Esophagus squamous epithelium (tissue), 4 donors: ENCODE measurements at regions not wholly inside any gene's neighbourhood (a gene's known extent, or its start where the extent isn't known, plus 50 kb on each side); places are given as distances from the start of the nearest gene placed in this dataset.

Experiments used
- CTCF ChIP-seq, 6 experiments: fragments of 450-650 bp in 4 of 6; fragments of 200-600 bp in 2 of 6; sonication (generic) in 2 of 6; IDR thresholded peaks; one replicate each; pipeline ENCODE4 v1.5.1; 2016 to 2019; ENCODE audit warnings: antibody characterized with exemption in 6 of 6, mild to moderate bottlenecking in 4 of 6, moderate library complexity in 4 of 6
- POLR2A ChIP-seq, 4 donors: fragments of 450-650 bp; IDR thresholded peaks; one replicate each; pipeline ENCODE4 v1.6.1; 2017; ENCODE audit warnings: antibody characterized with exemption in 4 of 4, mild to moderate bottlenecking in 4 of 4, moderate library complexity in 3 of 4

GRCh38 chrX:63101879-63102620, 249.1 kb downstream of the SPIN4 start:
- TF ChIP-seq CTCF (IDR thresholded peaks at IDR 0.05) (no peak), POLR2A (IDR thresholded peaks at IDR 0.05) (no peak)
